ENCODE measurements at regions not wholly inside any gene's neighbourhood (a gene's known extent, or its start where the extent isn't known, plus 50 kb on each side); places are given as distances from the start of the nearest gene placed in this dataset.
"Not testable (repeated sequence)": the region's sequence is repeated elsewhere in the genome, so short reads cannot be mapped to it uniquely, and the experiment has no call there.

GRCh38 chr3:194906229-194906629 lies 220.5 kb downstream of the FAM43A start:
- no peak for TF ChIP-seq CTCF (IDR thresholded peaks at IDR 0.05; ENCODE audit: extremely low read depth, missing control alignments)
- DNase-seq (ENCODE audit: low spot score) = no peak

- DNase-seq (ENCODE audit: low spot score) = no peak
- TF ChIP-seq CTCF (IDR thresholded peaks at IDR 0.05; ENCODE audit: extremely low read depth, missing control alignments) = no peak
Measured at GRCh38 chr3:194906970-194907629, 221.4 kb downstream of the FAM43A start.

GRCh38 chr3:194907811-194908210 lies 222.1 kb downstream of the FAM43A start:
- TF ChIP-seq CTCF (IDR thresholded peaks at IDR 0.05; ENCODE audit: extremely low read depth, missing control alignments) = no peak

GRCh38 chr3:194908496-194908895 lies 222.8 kb downstream of the FAM43A start:
- TF ChIP-seq CTCF (IDR thresholded peaks at IDR 0.05; ENCODE audit: extremely low read depth, missing control alignments) = no peak
- DNase-seq (ENCODE audit: low spot score) = no peak

More at GRCh38 chr3:194907811-194908210, 222.1 kb downstream of the FAM43A start:
- no peak for DNase-seq (ENCODE audit: low spot score)

GRCh38 chr3:194908972-194909371 lies 223.3 kb downstream of the FAM43A start:
- DNase-seq (ENCODE audit: low spot score) = no peak

GRCh38 chr3:194910414-194910984 lies 224.8 kb downstream of the FAM43A start:
- DNase-seq (ENCODE audit: low spot score) = no peak
- TF ChIP-seq CTCF (IDR thresholded peaks at IDR 0.05; ENCODE audit: extremely low read depth, missing control alignments) = no peak

More at GRCh38 chr3:194908972-194909371, 223.3 kb downstream of the FAM43A start:
- TF ChIP-seq CTCF (IDR thresholded peaks at IDR 0.05; ENCODE audit: extremely low read depth, missing control alignments) = no peak

GRCh38 chr3:194913316-194913715 lies 227.6 kb downstream of the FAM43A start:
- no peak for DNase-seq (ENCODE audit: low spot score)
- TF ChIP-seq CTCF (IDR thresholded peaks at IDR 0.05; ENCODE audit: extremely low read depth, missing control alignments) = no peak

GRCh38 chr3:194924889-194925288 lies 239.2 kb downstream of the FAM43A start:
- not testable (repeated sequence) for DNase-seq (ENCODE audit: low spot score)

Data from GM20000 (cell line).